OCI-LY3 (cell line): ENCODE measurements at regions not wholly inside any gene's neighbourhood (a gene's known extent, or its start where the extent isn't known, plus 50 kb on each side); places are given as distances from the start of the nearest gene placed in this dataset.

ENCODE experiments used
- H2AFZ ChIP-seq: fragments of 200-600, 300-600 bp; shearing (Covaris generic); 2 replicates; pipeline ENCODE4 v1.6.0; 2014; ENCODE audit warnings: antibody characterized with exemption, low read depth, low read length
- H3K27ac ChIP-seq: fragments of 200-600, 300-600 bp; sonication (generic); 2 replicates; pipeline ENCODE4 v1.5.1; 2014; ENCODE audit warnings: mild to moderate bottlenecking, low read length, moderate library complexity, mixed read lengths
- H3K27me3 ChIP-seq: fragments of 200-600, 300-600 bp; sonication (generic); 2 replicates; pipeline ENCODE4 v1.6.1; 2014; ENCODE audit warnings: low read depth, low read length, mixed read lengths
- H3K36me3 ChIP-seq: fragments of 200-600, 300-600 bp; sonication (generic); replicated peaks from 2 replicates; pipeline ENCODE3; 2014; ENCODE audit warnings: low read depth, low read length, mixed read lengths
- H3K4me1 ChIP-seq: fragments of 300-600, 200-600 bp; sonication (generic); 2 replicates; pipeline ENCODE4 v1.6.1; 2014; ENCODE audit warnings: low read length, mixed read lengths
- H3K4me2 ChIP-seq: fragments of 200-600, 300-600 bp; sonication (generic); 2 replicates; pipeline ENCODE4 v1.6.1; 2014; ENCODE audit warnings: low read length, mixed read lengths
- H3K4me3 ChIP-seq: fragments of 300-600, 200-600 bp; sonication (generic); 2 replicates; pipeline ENCODE4 v1.5.1; 2014; ENCODE audit warnings: antibody characterized with exemption, mild to moderate bottlenecking, low read length, moderate library complexity
- H3K79me2 ChIP-seq: fragments of 300-600, 200-600 bp; shearing (Covaris generic); 2 replicates; pipeline ENCODE4 v1.6.1; 2014; ENCODE audit warnings: mild to moderate bottlenecking, low read length, mixed read lengths
- H3K9ac ChIP-seq: fragments of 300-600, 200-600 bp; shearing (Covaris generic); 2 replicates; pipeline ENCODE4 v1.6.0; 2014; ENCODE audit warnings: mild to moderate bottlenecking, low read length, moderate library complexity
- H3K9me3 ChIP-seq: fragments of 200-600, 300-600 bp; shearing (Covaris generic); 2 replicates; pipeline ENCODE4 v1.6.1; 2014; ENCODE audit warnings: low read length, mixed read lengths; ENCODE audit not compliant: insufficient read depth
- H4K20me1 ChIP-seq: fragments of 200-600, 300-600 bp; sonication (generic); 2 replicates; pipeline ENCODE4 v1.6.1; 2016; ENCODE audit warnings: low read length, mixed read lengths; ENCODE audit not compliant: insufficient read depth
- CTCF ChIP-seq: fragments of 200-600, 300-600 bp; sonication (generic); IDR thresholded peaks from 2 replicates; pipeline ENCODE4 v1.5.1; 2014; ENCODE audit warnings: antibody characterized with exemption, low read length, low read depth
- EZH2phosphoT487 ChIP-seq: fragments of 200-600 bp; shearing (Covaris generic); IDR thresholded peaks from 2 replicates; pipeline ENCODE4 v1.6.1; 2018; ENCODE audit warnings: antibody characterized with exemption, mixed run types, low read depth

DNA sequence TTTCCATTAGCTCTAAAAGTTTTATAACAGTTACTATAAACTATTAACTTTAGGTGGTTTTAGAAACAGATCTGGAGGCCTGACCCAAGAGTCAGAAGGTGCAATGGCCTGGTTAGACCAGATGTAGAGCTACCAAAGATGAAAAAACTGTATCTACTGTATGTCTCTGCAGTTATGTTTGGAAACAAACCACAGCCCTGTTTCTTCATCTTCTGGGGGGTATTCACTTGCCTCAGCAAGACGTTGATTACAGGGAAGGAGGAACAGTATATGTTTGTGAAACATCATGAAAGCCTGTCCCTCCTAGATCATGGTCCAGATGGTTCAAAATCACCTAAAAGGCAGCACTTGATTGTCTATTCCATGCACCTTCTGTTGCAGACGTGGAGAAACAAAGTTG, 220.2 kb downstream of the SUCLG1 start:
- no peaks in the 10 kb centered on the region for H3K4me1 ChIP-seq
- no peak overlapping the region for H3K4me2 ChIP-seq
- no peak overlapping the region for H3K4me3 ChIP-seq
- no peak overlapping the region for H2AFZ ChIP-seq
- H3K9me3 ChIP-seq: no peaks in the 10 kb centered on the region
- no peaks in the 10 kb centered on the region for H3K27me3 ChIP-seq
- no peak for TF ChIP-seq CTCF
- no peak for TF ChIP-seq EZH2phosphoT487
- H3K27ac ChIP-seq: no peak overlapping the region
- H3K9ac ChIP-seq: no peak overlapping the region
- H4K20me1 ChIP-seq: no peaks in the 10 kb centered on the region
- H3K36me3 ChIP-seq: no peaks in the 10 kb centered on the region
- H3K79me2 ChIP-seq: no peaks in the 10 kb centered on the region

GRCh38 chr2:84236288-84236687, 222.8 kb downstream of the SUCLG1 start:
- H3K4me1 ChIP-seq: no peaks in the 10 kb centered on the region
- no peak overlapping the region for H3K9ac ChIP-seq
- H3K9me3 ChIP-seq: no peaks in the 10 kb centered on the region
- no peak overlapping the region for H2AFZ ChIP-seq
- no peaks in the 10 kb centered on the region for H3K36me3 ChIP-seq
- H4K20me1 ChIP-seq: no peaks in the 10 kb centered on the region
- H3K4me2 ChIP-seq: no peak overlapping the region
- no peak overlapping the region for H3K27ac ChIP-seq
- no peak for TF ChIP-seq CTCF
- TF ChIP-seq EZH2phosphoT487: no peak
- no peaks in the 10 kb centered on the region for H3K79me2 ChIP-seq
- no peak overlapping the region for H3K4me3 ChIP-seq
- no peaks in the 10 kb centered on the region for H3K27me3 ChIP-seq

DNA sequence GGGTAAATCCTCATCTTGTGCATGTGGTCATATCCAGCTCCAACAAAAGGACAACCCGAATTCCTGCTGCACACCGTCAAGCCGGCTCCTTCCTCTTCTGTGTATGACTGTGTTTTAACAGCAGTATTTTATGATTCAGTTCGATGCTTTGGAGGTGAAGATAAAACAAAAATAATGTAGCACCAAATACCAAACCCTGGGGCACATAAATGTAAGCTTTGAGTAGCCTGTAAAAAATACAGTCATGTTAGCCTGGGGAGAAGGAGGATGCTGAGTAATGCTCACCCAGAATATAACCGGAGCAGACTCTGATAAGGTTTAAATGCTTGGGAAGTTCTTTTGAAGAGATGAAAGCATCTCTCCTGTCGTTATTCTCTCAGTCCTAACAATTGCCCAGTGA, 225.0 kb downstream of the SUCLG1 start:
- Histone ChIP-seq H3K4me3 (no peak overlapping the region), H3K9me3 (no peaks in the 10 kb centered on the region), H3K79me2 (no peaks in the 10 kb centered on the region), H3K27ac (no peak overlapping the region), H4K20me1 (no peaks in the 10 kb centered on the region), H3K27me3 (no peaks in the 10 kb centered on the region), H3K4me1 (no peaks in the 10 kb centered on the region), H3K36me3 (no peaks in the 10 kb centered on the region), H3K4me2 (no peak overlapping the region), H2AFZ (no peak overlapping the region), H3K9ac (no peak overlapping the region)
- no peak for TF ChIP-seq CTCF
- no peak for TF ChIP-seq EZH2phosphoT487

DNA sequence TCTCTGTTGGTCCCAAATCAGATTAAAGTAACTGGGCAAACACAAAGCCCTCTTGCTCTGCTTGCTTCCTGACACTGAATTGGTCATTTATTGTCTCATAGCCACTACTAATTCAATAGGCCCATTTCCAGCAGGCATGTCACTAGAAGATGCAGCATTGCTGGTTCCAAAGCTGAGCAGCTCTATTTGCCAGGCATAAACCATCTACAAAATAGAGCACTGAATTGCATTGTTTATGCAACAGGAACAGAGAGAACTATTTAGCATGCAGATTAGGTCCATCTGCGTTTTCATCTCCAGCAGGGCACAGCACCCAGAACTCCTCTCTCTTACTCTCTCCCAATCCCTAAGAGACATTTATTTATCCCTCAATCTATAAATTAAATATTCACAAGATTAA, 227.6 kb downstream of the SUCLG1 start:
- Histone ChIP-seq H3K79me2 (no peaks in the 10 kb centered on the region), H4K20me1 (no peaks in the 10 kb centered on the region), H3K4me3 (no peak overlapping the region), H3K27ac (no peak overlapping the region), H3K4me1 (no peaks in the 10 kb centered on the region), H3K27me3 (no peaks in the 10 kb centered on the region), H3K4me2 (no peak overlapping the region), H3K9me3 (no peaks in the 10 kb centered on the region), H2AFZ (no peak overlapping the region), H3K36me3 (no peaks in the 10 kb centered on the region), H3K9ac (no peak overlapping the region)
- TF ChIP-seq CTCF (no peak), EZH2phosphoT487 (no peak)
